Peyer's patch (tissue), 4 donors: ENCODE measurements at regions not wholly inside any gene's neighbourhood (a gene's known extent, or its start where the extent isn't known, plus 50 kb on each side); places are given as distances from the start of the nearest gene placed in this dataset.

ENCODE experiments used
- POLR2A ChIP-seq, 2 donors: fragments of 450-650 bp; IDR thresholded peaks; one replicate each; pipeline ENCODE4 v1.5.1; 2017; ENCODE audit warnings: antibody characterized with exemption in 2 of 2, mild to moderate bottlenecking in 2 of 2, moderate library complexity in 2 of 2
- TF ChIP-seq, protein P1 (sequence below), 6 experiments: fragments of 450-650 bp in 4 of 6; fragments of 200-600 bp in 2 of 6; sonication (generic) in 1 of 6; IDR thresholded peaks; one replicate each; pipeline ENCODE4 v1.5.1; 2017 to 2019; ENCODE audit warnings: antibody characterized with exemption in 6 of 6, mild to moderate bottlenecking in 3 of 6, moderate library complexity in 1 of 6

DNA sequence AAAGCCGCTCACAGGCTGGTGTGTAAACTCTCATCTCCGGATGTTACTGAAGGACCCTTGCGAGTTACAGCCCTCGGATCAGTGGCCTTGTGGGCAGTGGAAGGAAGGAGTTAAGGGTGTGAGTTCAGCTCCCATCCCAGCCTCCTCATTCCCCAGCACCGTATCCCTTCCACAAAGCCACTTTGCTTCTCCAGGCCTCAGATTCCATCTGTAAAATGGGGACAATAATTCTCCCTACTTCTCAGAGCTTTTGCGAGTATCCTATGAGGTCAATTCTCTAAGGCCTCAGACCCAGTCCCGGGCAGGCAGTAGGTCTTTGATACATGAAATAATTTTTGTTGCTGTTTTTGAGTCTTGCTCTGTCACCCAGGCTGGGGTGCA lies 141.3 kb downstream of the C9orf50 start:
- no peak for TF ChIP-seq POLR2A (IDR thresholded peaks at IDR 0.05)
- TF ChIP-seq, protein P1, sequence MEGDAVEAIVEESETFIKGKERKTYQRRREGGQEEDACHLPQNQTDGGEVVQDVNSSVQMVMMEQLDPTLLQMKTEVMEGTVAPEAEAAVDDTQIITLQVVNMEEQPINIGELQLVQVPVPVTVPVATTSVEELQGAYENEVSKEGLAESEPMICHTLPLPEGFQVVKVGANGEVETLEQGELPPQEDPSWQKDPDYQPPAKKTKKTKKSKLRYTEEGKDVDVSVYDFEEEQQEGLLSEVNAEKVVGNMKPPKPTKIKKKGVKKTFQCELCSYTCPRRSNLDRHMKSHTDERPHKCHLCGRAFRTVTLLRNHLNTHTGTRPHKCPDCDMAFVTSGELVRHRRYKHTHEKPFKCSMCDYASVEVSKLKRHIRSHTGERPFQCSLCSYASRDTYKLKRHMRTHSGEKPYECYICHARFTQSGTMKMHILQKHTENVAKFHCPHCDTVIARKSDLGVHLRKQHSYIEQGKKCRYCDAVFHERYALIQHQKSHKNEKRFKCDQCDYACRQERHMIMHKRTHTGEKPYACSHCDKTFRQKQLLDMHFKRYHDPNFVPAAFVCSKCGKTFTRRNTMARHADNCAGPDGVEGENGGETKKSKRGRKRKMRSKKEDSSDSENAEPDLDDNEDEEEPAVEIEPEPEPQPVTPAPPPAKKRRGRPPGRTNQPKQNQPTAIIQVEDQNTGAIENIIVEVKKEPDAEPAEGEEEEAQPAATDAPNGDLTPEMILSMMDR (IDR thresholded peaks at IDR 0.05) = no peak
